ENCODE measurements at regions not wholly inside any gene's neighbourhood (a gene's known extent, or its start where the extent isn't known, plus 50 kb on each side); places are given as distances from the start of the nearest gene placed in this dataset.

DNA sequence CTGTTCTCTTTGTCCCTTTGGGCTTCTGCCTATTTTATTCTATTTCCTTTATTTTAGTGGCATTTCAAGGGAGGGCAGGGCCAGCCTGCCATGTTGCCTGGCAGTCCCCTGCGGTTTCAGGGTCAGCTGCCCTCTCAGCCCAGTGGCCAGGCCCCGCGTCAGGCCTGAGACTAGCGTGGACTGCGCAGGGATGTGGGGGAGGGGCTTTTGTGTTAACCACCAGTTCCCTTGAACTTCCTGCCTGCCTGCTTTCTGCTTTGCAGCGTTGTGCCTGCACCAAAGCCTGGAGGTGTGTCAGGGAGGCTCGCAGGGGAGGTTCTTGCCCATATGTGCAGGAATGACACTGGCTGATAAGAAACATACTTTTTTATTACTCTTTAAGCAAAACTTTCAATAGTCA lies 157.6 kb downstream of the SLC35B3 start:
- no peaks in the 10 kb centered on the region for H3K79me2 ChIP-seq (ENCODE audit: control insufficient read depth, insufficient read depth, low read length)
- no peaks in the 10 kb centered on the region for H4K20me1 ChIP-seq (ENCODE audit: control insufficient read depth, insufficient read depth)
- SMC1A ChIA-PET (ENCODE audit: uncharacterized antibody, unreplicated experiment): no interaction called here
- H3K27ac ChIP-seq (ENCODE audit: control insufficient read depth, insufficient read depth): no peak overlapping the region
- FAIRE-seq (no peak), DNase-seq (ENCODE audit: low read depth, low spot score) (no peak), ATAC-seq (no peak)
- RAD21 ChIA-PET (ENCODE audit: unreplicated experiment): no interaction called here
- no peak overlapping the region for H3K4me3 ChIP-seq
- 28% methylated on average over 7 of the region's 7 CpGs for WGBS (ENCODE audit: insufficient coverage, insufficient replicate concordance, low lambda C conversion rate, missing lambda C conversion rate)
- no peaks in the 10 kb centered on the region for H3K4me1 ChIP-seq (ENCODE audit: control insufficient read depth, insufficient read depth, low read length)
- no peaks in the 10 kb centered on the region; the same call in 2 of the 3 replicates for H3K9me3 ChIP-seq (replicated peaks; ENCODE audit: control insufficient read depth, insufficient read depth, low read length)
- H3K4me2 ChIP-seq (ENCODE audit: control insufficient read depth, insufficient read depth): no peak overlapping the region
- POLR2A ChIA-PET: no interaction called here
- no peak for TF ChIP-seq PML (IDR thresholded peaks at IDR 0.05; ENCODE audit: low read length)
- no peak for TF ChIP-seq RAD51 (IDR thresholded peaks at IDR 0.05)
- CTCF ChIA-PET: no interaction called here
- no peaks in the 10 kb centered on the region for H3K36me3 ChIP-seq (ENCODE audit: control insufficient read depth in 2 of 2, insufficient read depth in 2 of 2, low read length in 1 of 2)
- in situ Hi-C loops (cut with MboI) (no loop called here), intact Hi-C loops (cut with micrococcal nuclease; ENCODE audit: unreplicated experiment) (no loop called here)
- no peak overlapping the region for H2AFZ ChIP-seq (ENCODE audit: control insufficient read depth, low read depth, low read length)
- no TSS peak for BruUV-seq (replicated peaks)
- no peaks in the 10 kb centered on the region for H3K27me3 ChIP-seq (replicated peaks in 1 of 2; ENCODE audit: control insufficient read depth in 2 of 2, insufficient read depth in 2 of 2, low read length in 1 of 2)
- no peak overlapping the region for H3K9ac ChIP-seq (ENCODE audit: control insufficient read depth, insufficient read depth, low read length)

DNA sequence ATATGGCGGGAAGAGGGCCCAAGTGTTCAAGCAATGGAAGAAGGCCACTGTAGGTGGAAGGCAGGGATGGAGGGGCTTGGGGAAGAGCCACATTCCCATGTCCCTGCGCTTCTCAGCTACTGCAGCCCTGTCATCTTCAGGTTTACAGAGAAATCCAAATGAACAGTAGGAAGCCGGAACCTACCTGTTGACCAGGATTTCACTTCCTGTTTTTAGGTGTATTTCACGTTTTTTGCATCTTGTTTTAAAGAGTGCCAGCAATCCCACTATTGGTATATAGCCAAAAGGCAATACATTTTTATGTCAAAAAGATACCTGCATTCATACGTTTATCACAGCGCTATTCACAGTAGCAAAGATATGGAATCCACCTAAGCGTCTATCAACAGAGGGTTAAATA lies 159.2 kb downstream of the SLC35B3 start:
- DNase-seq (ENCODE audit: low read depth, low spot score) (no peak), FAIRE-seq (no peak), ATAC-seq (no peak)
- BruUV-seq (replicated peaks): no TSS peak
- TF ChIP-seq SPI1 (IDR thresholded peaks at IDR 0.05; ENCODE audit: borderline replicate concordance, insufficient read depth, low read depth, low read length) (peak; percentile 37; the same call in 1 of the 2 replicates), RAD21 (IDR thresholded peaks at IDR 0.05; ENCODE audit: insufficient read depth, low read depth, low read length) (no peak), ZNF24 (IDR thresholded peaks at IDR 0.05) (no peak)
- no peaks in the 10 kb centered on the region for H3K79me2 ChIP-seq (ENCODE audit: control insufficient read depth, insufficient read depth, low read length)
- in situ Hi-C loops (cut with MboI) (no loop called here), intact Hi-C loops (cut with micrococcal nuclease; ENCODE audit: unreplicated experiment) (no loop called here)
- ChIA-PET RAD21 (ENCODE audit: unreplicated experiment) (no interaction called here), POLR2A (no interaction called here), CTCF (no interaction called here), SMC1A (ENCODE audit: uncharacterized antibody, unreplicated experiment) (no interaction called here)
- H3K27ac ChIP-seq (ENCODE audit: control insufficient read depth, insufficient read depth): no peak overlapping the region
- no peak overlapping the region for H3K9ac ChIP-seq (ENCODE audit: control insufficient read depth, insufficient read depth, low read length)
- H3K4me3 ChIP-seq: no peak overlapping the region
- H3K4me1 ChIP-seq (ENCODE audit: control insufficient read depth, insufficient read depth, low read length): no peaks in the 10 kb centered on the region
- H3K9me3 ChIP-seq (replicated peaks; ENCODE audit: control insufficient read depth, insufficient read depth, low read length): no peaks in the 10 kb centered on the region
- no peaks in the 10 kb centered on the region for H3K36me3 ChIP-seq (ENCODE audit: control insufficient read depth in 2 of 2, insufficient read depth in 2 of 2, low read length in 1 of 2)
- H3K4me2 ChIP-seq (ENCODE audit: control insufficient read depth, insufficient read depth): no peak overlapping the region
- H4K20me1 ChIP-seq (ENCODE audit: control insufficient read depth, insufficient read depth): no peaks in the 10 kb centered on the region
- H3K27me3 ChIP-seq (replicated peaks in 1 of 2; ENCODE audit: control insufficient read depth in 2 of 2, insufficient read depth in 2 of 2, low read length in 1 of 2): no peaks in the 10 kb centered on the region
- no peak overlapping the region for H2AFZ ChIP-seq (ENCODE audit: control insufficient read depth, low read depth, low read length)
- WGBS (ENCODE audit: insufficient coverage, insufficient replicate concordance, low lambda C conversion rate, missing lambda C conversion rate): 57% methylated on average over 7 of the region's 7 CpGs
